ENCODE measurements at regions not wholly inside any gene's neighbourhood (a gene's known extent, or its start where the extent isn't known, plus 50 kb on each side); places are given as distances from the start of the nearest gene placed in this dataset.
A peak's percentile ranks its signal among the peaks of the same experiment; 100 is the strongest.

DNA sequence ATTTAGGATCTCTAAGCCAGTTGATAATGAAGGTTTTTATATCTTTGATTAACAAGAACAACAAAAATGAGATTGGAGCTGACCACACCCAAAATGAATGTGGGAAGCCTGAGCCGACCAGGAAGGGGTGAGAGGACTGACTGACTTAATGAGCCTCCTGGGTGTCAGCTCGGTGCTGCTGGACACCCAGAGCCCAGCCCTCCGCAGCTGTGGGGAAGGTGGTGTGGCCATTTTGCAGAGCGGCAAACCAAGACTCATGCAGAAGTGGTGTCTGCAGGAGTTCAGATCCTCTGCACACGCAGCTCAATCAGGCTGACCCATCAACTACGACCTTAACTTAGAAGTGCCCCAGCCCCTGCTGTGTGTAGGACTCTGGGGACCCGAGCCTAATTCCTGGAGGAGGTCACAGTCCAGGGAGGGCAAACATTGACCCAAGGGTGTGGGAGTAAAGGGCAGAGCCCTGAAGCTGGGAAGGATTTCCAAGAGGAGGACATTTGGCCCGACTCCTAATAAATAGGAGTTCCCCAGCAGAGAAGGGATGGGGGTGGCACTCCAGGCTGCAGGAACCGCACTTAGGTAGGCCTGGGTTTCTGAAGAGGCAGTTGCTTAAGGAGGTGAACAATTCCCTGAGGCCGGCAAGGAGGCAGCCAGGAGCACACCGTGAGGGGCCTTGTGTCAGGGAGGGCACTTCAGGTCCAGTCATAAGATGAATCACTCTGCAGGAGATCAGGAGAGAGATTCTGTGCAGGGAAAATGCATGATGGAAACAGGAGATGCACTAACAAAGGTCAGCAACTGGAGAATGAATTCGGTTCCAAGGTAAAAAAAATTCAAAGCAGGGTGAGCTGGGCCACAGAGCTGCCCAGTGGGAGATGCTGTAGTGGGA, 197.1 kb upstream of the TPM1 start:
- no peak for DNase-seq (ENCODE audit: extremely low read depth, low read depth, low spot score)

DNA sequence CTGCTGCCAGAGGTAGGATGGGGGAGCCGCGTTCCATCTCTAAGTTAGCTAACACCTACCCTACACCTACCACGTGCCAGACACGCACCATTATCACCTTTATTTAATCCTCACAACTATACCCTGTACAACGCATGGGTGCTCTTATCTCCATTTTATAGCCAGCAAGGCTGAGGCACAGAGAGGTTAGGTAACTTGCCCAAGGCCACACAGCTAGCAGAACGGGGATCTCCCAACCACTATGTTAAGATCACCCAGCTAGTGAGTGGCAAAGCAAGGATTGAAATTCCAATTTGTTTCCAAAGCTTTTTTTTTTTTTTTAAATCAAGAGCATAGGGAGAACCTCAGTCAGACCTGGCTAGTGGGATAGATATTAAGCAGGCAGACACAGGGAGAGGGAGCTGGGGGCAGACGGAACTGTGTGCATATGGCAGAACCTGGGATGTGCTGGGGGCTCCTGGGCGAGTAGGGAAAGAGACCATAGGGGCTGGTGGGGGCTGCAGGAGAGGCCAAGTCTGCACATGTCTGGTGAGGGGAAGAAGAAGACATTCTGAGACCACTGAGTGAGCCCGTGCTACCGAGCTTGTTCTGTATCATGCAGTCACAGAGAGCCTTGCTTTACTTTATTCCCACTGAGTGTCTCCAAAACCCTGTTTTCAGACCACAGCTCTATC, 196.3 kb upstream of the TPM1 start:
- DNase-seq (ENCODE audit: extremely low read depth, low read depth, low spot score): no peak

GRCh38 chr15:62846805-62847495, 195.6 kb upstream of the TPM1 start:
- DNase-seq (ENCODE audit: extremely low read depth, low read depth, low spot score): no peak

DNA sequence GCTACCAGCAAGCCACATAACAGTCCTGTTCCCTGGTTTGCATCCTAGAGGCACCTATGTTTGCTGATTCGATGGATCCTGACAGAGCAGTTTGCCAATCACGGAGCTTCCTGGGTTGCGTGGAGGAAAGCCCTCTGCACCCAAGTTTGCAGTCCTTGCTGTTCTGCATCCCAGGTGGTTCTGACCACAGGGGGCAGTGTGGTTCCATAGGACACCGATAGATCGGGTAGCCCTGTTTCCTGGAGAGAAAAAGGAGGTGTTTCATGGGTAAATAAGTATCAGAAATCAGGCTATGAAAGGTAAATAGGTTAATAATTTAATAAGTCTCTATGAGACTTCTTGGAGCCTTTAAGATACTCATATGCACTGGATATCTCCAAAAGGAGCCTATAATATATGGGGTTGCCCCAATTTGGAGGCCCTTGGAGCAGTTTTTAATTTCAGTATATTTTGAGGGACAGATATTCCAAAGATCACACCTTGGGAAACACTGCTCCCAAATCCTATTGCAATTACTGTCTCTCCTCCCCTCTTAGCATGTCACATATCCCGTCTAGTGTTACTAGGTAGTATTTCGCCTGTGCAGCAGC, 194.6 kb upstream of the TPM1 start:
- DNase-seq (ENCODE audit: extremely low read depth, low read depth, low spot score): peak; percentile 62

DNA sequence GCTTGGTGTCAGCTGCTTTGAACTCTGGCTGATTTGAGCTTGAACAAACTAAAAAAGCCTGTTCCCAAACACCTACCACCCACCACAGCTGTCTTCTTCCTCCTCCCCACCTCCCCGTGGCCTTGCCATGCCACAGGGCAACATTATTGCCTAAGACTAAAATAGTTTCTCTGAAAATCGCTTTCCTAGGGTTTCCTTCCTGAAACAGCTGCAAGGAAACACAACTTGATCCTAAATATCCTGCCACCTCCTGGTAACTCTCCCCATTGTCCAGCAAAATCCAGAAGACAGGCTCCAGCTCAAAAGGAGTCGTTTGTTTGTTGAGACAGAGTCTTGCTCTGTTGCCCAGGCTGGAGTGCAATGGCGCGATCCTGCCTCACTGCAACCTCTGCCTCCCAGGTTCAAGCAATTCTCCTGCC, 193.9 kb upstream of the TPM1 start:
- DNase-seq (ENCODE audit: extremely low read depth, low read depth, low spot score): peak; percentile 75

GRCh38 chr15:62849316-62850106, 193.0 kb upstream of the TPM1 start:
- DNase-seq (ENCODE audit: extremely low read depth, low read depth, low spot score): no peak

- no peak for DNase-seq (ENCODE audit: extremely low read depth, low read depth, low spot score)
Observed at GRCh38 chr15:62850318-62850717, 192.2 kb upstream of the TPM1 start.

GRCh38 chr15:62850791-62851291, 191.7 kb upstream of the TPM1 start:
- peak; percentile 45 for DNase-seq (ENCODE audit: extremely low read depth, low read depth, low spot score)

- DNase-seq (ENCODE audit: extremely low read depth, low read depth, low spot score): no peak
Observed at GRCh38 chr15:62853114-62853840, 189.3 kb upstream of the TPM1 start.

DNA sequence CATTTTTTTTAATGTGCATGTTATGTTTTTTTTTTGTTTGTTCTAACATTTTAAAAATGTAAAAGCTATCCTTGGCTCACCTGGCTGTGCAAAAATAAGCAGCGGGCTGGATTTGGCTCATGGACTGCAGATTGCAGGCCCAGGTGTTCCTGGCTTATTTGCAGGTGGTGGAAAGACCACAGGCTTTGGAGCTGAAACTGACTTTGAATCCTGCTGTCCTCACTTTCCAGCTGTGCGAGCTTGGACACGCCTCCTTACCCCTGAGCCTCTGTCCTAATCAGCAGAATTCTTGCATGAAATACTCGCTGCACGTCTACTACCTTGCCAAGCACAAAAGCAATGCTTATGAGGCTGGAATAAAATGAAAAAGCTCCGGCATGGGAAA, 188.7 kb upstream of the TPM1 start:
- DNase-seq (ENCODE audit: extremely low read depth, low read depth, low spot score): no peak

DNA sequence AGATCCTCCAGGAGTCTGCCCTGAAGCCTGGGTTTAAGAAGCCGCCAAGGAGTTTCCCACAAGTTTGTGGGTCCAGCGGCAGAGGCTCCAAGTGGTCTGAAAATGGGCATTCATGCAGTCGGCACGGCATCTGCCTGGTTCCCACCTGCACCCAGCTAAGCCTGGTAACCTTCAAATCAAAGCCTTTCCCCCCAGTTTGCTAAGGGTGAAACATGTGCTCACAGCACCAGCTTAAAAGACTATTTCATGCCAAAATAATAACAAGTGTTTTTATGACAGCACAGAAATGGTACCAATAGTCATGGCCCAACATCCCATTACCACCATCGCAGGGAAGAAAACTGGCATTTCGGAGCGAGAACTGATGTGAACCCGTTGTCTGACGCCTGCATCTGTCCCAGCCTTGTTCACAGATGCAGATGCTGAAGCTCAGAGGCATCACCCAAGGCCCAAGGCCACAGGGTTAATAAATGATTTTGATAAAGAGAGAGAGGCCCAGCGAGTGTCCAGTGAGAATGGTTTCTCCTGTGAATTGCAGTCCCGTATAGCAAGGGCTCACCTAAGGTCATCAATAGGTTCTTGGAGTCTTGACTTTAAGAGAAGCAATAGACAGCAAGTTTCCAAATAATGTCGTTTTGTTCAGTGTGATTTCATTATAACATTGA, 188.0 kb upstream of the TPM1 start:
- no peak for DNase-seq (ENCODE audit: extremely low read depth, low read depth, low spot score)

DNA sequence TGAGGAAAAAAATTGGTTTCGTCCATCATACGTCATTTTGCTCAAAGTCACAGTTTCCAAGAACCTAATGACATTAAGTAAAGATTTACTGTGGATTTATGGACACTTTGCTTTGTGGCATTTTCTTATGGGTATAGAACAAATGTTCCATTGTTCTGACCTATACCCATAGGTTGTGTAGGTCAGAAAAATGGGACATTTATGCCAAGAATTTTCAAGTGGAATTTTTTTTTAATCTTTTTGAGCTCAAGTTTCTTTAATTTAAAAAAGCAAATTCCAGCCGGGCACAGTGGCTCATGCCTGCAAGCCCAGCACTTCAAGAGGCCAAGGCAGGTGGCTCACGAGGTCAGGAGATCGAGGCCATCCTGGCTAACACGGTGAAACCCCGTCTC, 187.5 kb upstream of the TPM1 start:
- no peak for DNase-seq (ENCODE audit: extremely low read depth, low read depth, low spot score)

DNA sequence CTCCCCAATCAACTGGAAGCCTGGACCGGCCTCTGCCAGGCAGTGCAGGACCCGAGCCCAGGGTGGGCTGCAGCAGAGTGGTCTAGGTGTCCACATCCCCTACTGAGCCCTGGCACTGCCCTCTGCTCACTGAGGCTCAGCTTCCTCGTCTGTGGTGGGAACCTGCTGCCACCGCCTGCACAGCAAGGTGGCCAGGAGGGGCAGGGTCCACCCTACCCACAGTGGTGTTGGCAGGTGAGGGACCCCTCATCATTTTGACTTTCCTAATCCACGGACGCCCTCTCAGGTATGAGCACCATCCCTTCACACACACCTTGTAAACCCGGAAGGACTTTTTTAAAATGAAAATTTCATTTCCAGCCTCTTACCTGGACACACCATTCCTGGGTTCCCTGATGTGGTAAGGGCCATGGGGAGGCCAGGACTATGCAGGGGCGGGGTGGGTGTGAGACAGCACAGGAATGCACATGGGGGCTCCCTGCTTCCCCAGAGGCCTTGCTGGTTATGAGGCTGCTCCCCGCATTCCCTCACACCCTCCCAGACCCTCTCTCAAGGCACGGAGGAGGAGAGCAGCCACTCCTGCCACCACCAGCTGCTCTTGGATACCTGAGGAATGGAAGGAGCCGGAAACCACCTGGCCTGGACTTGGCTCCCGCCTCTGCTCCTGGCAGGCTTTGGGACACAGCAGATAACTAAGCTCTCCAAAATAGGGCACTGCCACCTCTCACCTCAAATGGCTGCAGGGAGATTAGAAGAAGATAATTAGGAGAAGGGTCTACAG, 185.9 kb upstream of the TPM1 start:
- no peak for DNase-seq (ENCODE audit: extremely low read depth, low read depth, low spot score)

DNA sequence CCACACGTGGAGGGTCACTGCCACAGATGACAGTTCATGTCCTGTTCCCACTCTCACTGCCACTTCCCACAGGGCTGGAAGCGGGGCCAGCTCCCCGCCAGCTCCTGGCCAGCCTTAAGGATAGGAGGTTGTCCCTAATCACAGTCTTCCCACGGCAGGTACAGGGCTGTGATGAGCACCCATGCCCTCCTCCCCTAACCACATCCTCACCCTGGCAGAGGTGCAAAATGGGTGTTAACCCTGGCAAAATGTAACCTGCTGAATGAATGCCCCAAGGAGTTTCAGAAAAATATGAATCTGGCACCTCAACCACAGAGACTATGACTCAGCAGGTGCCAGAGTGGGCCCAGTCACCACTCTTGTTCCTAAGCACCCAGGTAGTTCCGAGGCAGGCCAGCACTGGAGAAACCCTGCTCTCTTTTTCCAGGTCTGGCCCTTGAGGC, 185.1 kb upstream of the TPM1 start:
- DNase-seq (ENCODE audit: extremely low read depth, low read depth, low spot score): no peak

GRCh38 chr15:62858343-62858742, 184.2 kb upstream of the TPM1 start:
- no peak for DNase-seq (ENCODE audit: extremely low read depth, low read depth, low spot score)

GRCh38 chr15:62862717-62863116, 179.8 kb upstream of the TPM1 start:
- no peak for DNase-seq (ENCODE audit: extremely low read depth, low read depth, low spot score)

GRCh38 chr15:62866366-62866765, 176.2 kb upstream of the TPM1 start:
- DNase-seq (ENCODE audit: extremely low read depth, low read depth, low spot score): no peak

DNA sequence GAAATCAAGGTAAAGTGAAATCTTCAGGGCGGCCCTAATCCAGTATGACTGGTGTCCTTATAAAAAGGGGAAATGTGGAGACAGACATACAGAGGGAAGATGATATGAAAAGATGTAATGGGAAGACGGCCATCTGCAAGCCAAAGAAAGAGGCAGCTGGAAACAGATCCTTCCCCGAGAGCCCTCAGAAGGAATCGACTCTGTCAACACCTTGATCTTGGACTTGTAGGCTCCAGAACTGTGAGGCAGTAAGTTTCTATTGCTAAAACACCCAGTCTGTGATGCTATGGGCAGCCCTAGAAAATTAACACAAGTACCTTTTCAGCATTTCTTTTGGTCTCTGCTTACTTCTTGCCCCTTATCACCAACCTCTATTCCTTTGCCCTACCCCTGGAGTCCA, 174.7 kb upstream of the TPM1 start:
- DNase-seq (ENCODE audit: extremely low read depth, low read depth, low spot score): no peak
